NT2/D1 (cell line): ENCODE measurements at regions not wholly inside any gene's neighbourhood (a gene's known extent, or its start where the extent isn't known, plus 50 kb on each side); places are given as distances from the start of the nearest gene placed in this dataset.

Experiments
- YY1 ChIP-seq: IDR thresholded peaks from 2 replicates; pipeline ENCODE4 v1.6.1; 2011; ENCODE audit not compliant: insufficient read length, insufficient read depth
- ZNF274 ChIP-seq: IDR thresholded peaks from 2 replicates; pipeline ENCODE4 v1.6.1; 2011; ENCODE audit warnings: mild to moderate bottlenecking, low read depth, low read length

GRCh38 chr7:79668292-79668691, 214.8 kb upstream of the MAGI2 start:
- no peak for TF ChIP-seq YY1
- TF ChIP-seq ZNF274 = no peak
